ENCODE measurements at regions not wholly inside any gene's neighbourhood (a gene's known extent, or its start where the extent isn't known, plus 50 kb on each side); places are given as distances from the start of the nearest gene placed in this dataset.

DNA sequence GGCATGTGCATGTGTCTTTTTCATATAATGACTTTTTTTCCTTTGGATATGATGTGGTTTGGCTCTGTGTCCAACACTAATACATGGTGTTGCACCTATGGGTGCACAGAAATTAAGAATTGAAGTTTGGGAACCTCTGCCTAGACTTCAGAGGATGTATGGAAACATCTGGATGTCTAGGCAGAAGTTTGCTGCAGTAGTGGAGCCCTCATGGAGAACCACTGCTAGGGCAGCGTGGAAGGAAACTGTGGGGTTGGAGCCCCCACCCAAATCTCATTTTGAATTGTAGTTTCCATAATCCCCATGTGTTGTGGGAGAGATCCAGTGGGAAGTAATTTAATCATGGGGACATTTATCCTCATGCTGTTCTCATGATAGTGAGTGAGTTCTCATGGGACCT is 235.0 kb upstream of the TRPC7 start:
- no peak overlapping the region for H3K4me3 ChIP-seq (ENCODE audit: low read length)
- no peak overlapping the region for H2AFZ ChIP-seq (ENCODE audit: low read depth, low read length)
- H3F3A ChIP-seq (ENCODE audit: insufficient read depth, low read length, poor library complexity, severe bottlenecking): no peaks in the 10 kb centered on the region
- no peaks in the 10 kb centered on the region for H4K20me1 ChIP-seq (ENCODE audit: insufficient read depth)
- no peaks in the 10 kb centered on the region for H3K79me2 ChIP-seq (replicated peaks; ENCODE audit: insufficient read depth, low read length)
- peaks cover 15% of the 10 kb centered on the region for H3K9me3 ChIP-seq (ENCODE audit: low read length)
- H3K4me2 ChIP-seq (ENCODE audit: low read length): no peak overlapping the region
- no peaks in the 10 kb centered on the region for H3K27me3 ChIP-seq (ENCODE audit: insufficient read depth, low read depth, low read length)
- no peak overlapping the region for H3K27ac ChIP-seq (ENCODE audit: low read length)
- no peaks in the 10 kb centered on the region for H3K9me2 ChIP-seq (ENCODE audit: insufficient read depth, low read length)
- TF ChIP-seq MXI1 (conservative IDR thresholded peaks at IDR 0.05; ENCODE audit: poor library complexity, severe bottlenecking): no peak
- TF ChIP-seq, protein P1, sequence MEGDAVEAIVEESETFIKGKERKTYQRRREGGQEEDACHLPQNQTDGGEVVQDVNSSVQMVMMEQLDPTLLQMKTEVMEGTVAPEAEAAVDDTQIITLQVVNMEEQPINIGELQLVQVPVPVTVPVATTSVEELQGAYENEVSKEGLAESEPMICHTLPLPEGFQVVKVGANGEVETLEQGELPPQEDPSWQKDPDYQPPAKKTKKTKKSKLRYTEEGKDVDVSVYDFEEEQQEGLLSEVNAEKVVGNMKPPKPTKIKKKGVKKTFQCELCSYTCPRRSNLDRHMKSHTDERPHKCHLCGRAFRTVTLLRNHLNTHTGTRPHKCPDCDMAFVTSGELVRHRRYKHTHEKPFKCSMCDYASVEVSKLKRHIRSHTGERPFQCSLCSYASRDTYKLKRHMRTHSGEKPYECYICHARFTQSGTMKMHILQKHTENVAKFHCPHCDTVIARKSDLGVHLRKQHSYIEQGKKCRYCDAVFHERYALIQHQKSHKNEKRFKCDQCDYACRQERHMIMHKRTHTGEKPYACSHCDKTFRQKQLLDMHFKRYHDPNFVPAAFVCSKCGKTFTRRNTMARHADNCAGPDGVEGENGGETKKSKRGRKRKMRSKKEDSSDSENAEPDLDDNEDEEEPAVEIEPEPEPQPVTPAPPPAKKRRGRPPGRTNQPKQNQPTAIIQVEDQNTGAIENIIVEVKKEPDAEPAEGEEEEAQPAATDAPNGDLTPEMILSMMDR (IDR thresholded peaks at IDR 0.05; ENCODE audit: poor library complexity, severe bottlenecking): no peak
- no peak for TF ChIP-seq POLR2AphosphoS5 (IDR thresholded peaks at IDR 0.05)
- TF ChIP-seq, protein P2, sequence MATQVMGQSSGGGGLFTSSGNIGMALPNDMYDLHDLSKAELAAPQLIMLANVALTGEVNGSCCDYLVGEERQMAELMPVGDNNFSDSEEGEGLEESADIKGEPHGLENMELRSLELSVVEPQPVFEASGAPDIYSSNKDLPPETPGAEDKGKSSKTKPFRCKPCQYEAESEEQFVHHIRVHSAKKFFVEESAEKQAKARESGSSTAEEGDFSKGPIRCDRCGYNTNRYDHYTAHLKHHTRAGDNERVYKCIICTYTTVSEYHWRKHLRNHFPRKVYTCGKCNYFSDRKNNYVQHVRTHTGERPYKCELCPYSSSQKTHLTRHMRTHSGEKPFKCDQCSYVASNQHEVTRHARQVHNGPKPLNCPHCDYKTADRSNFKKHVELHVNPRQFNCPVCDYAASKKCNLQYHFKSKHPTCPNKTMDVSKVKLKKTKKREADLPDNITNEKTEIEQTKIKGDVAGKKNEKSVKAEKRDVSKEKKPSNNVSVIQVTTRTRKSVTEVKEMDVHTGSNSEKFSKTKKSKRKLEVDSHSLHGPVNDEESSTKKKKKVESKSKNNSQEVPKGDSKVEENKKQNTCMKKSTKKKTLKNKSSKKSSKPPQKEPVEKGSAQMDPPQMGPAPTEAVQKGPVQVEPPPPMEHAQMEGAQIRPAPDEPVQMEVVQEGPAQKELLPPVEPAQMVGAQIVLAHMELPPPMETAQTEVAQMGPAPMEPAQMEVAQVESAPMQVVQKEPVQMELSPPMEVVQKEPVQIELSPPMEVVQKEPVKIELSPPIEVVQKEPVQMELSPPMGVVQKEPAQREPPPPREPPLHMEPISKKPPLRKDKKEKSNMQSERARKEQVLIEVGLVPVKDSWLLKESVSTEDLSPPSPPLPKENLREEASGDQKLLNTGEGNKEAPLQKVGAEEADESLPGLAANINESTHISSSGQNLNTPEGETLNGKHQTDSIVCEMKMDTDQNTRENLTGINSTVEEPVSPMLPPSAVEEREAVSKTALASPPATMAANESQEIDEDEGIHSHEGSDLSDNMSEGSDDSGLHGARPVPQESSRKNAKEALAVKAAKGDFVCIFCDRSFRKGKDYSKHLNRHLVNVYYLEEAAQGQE (IDR thresholded peaks at IDR 0.05; ENCODE audit: borderline replicate concordance): no peak
- TF ChIP-seq RAD21 (conservative IDR thresholded peaks at IDR 0.05): no peak
- TF ChIP-seq TAF1 (IDR thresholded peaks at IDR 0.05; ENCODE audit: low read depth): no peak
- no peak for TF ChIP-seq EP300 (conservative IDR thresholded peaks at IDR 0.05; ENCODE audit: poor library complexity, severe bottlenecking)
- TF ChIP-seq EZH2 (IDR thresholded peaks at IDR 0.05; ENCODE audit: borderline replicate concordance, insufficient read depth, low read length, poor library complexity, severe bottlenecking): no peak
- TF ChIP-seq SMC3 (conservative IDR thresholded peaks at IDR 0.05; ENCODE audit: poor library complexity): no peak
- H3K9ac ChIP-seq (ENCODE audit: low read length): no peak overlapping the region
- no peaks in the 10 kb centered on the region for H3K36me3 ChIP-seq (ENCODE audit: insufficient read depth, low read length)

DNA sequence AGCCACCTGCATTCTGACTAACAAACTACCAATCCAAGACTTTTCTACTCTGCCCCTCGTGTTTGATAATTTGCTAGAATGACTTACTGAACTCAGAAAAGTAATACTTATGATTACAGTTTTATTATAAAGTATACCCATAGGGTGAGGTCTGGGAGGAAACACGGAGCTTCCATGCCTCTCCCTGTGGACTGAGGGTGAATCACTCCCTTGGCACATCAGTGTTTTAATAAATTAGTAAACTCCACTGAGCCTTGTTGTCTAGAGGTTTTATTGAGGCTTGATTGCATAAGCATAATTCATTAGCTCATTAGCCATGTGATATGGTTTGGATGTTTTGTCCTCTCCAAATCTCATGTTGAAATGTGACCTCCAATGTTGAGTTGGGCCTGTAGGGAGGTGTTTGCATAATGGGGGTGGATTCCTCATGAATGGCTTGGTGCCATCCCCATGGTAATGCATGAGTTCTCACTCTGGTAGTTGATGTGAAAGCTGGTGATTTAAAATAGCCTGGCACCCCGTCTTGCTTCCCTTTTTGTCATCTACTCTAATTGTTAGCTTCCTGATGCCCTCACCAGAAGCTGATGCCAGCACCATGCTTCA is 233.6 kb upstream of the TRPC7 start:
- H3K4me3 ChIP-seq (ENCODE audit: low read length): no peak overlapping the region

More for the DNA sequence above, 233.6 kb upstream of the TRPC7 start:
- TF ChIP-seq TAF1 (IDR thresholded peaks at IDR 0.05; ENCODE audit: low read depth): no peak
- no peak for TF ChIP-seq MXI1 (conservative IDR thresholded peaks at IDR 0.05; ENCODE audit: poor library complexity, severe bottlenecking)
- no peak for TF ChIP-seq EP300 (conservative IDR thresholded peaks at IDR 0.05; ENCODE audit: poor library complexity, severe bottlenecking)
- TF ChIP-seq POLR2AphosphoS5 (IDR thresholded peaks at IDR 0.05): no peak
- TF ChIP-seq EZH2 (IDR thresholded peaks at IDR 0.05; ENCODE audit: borderline replicate concordance, insufficient read depth, low read length, poor library complexity, severe bottlenecking): no peak
- TF ChIP-seq, protein P1 (IDR thresholded peaks at IDR 0.05; ENCODE audit: poor library complexity, severe bottlenecking): no peak
- no peaks in the 10 kb centered on the region for H3F3A ChIP-seq (ENCODE audit: insufficient read depth, low read length, poor library complexity, severe bottlenecking)
- no peak overlapping the region for H2AFZ ChIP-seq (ENCODE audit: low read depth, low read length)
- no peak overlapping the region for H3K4me2 ChIP-seq (ENCODE audit: low read length)
- H3K9me2 ChIP-seq (ENCODE audit: insufficient read depth, low read length): no peaks in the 10 kb centered on the region
- no peaks in the 10 kb centered on the region for H3K36me3 ChIP-seq (ENCODE audit: insufficient read depth, low read length)
- peaks cover 15% of the 10 kb centered on the region for H3K9me3 ChIP-seq (ENCODE audit: low read length)
- no peak overlapping the region for H3K27ac ChIP-seq (ENCODE audit: low read length)
- H4K20me1 ChIP-seq (ENCODE audit: insufficient read depth): no peaks in the 10 kb centered on the region
- no peak overlapping the region for H3K9ac ChIP-seq (ENCODE audit: low read length)
- H3K79me2 ChIP-seq (replicated peaks; ENCODE audit: insufficient read depth, low read length): no peaks in the 10 kb centered on the region
- no peaks in the 10 kb centered on the region for H3K27me3 ChIP-seq (ENCODE audit: insufficient read depth, low read depth, low read length)

All from neural cell (in vitro differentiated cells).